ENCODE measurements at regions not wholly inside any gene's neighbourhood (a gene's known extent, or its start where the extent isn't known, plus 50 kb on each side); places are given as distances from the start of the nearest gene placed in this dataset.

- in situ Hi-C loops (cut with HindIII; ENCODE audit: low pct_unique_long_range_greater_than_20kb, low sequenced_read_pairs) = no loop called here
- no peak for DNase-seq (ENCODE audit: low read depth, low spot score)
Measured at GRCh38 chr6:16003197-16003491, 125.7 kb upstream of the MYLIP start.

- in situ Hi-C loops (cut with HindIII; ENCODE audit: low pct_unique_long_range_greater_than_20kb, low sequenced_read_pairs) = no loop called here
- no peak for DNase-seq (ENCODE audit: low read depth, low spot score)
Measured at GRCh38 chr6:16002332-16003196, 126.3 kb upstream of the MYLIP start.

- in situ Hi-C loops (cut with HindIII; ENCODE audit: low pct_unique_long_range_greater_than_20kb, low sequenced_read_pairs) = no loop called here
- no peak for DNase-seq (ENCODE audit: low read depth, low spot score)
Measured at GRCh38 chr6:16001158-16001557, 127.7 kb upstream of the MYLIP start.

GRCh38 chr6:15999201-15999600 lies 129.7 kb upstream of the MYLIP start:
- in situ Hi-C loops (cut with HindIII; ENCODE audit: low pct_unique_long_range_greater_than_20kb, low sequenced_read_pairs) = no loop called here
- DNase-seq (ENCODE audit: low read depth, low spot score) = no peak

GRCh38 chr6:15997586-15998388 lies 131.1 kb upstream of the MYLIP start:
- DNase-seq (ENCODE audit: low read depth, low spot score) = no peak
- in situ Hi-C loops (cut with HindIII; ENCODE audit: low pct_unique_long_range_greater_than_20kb, low sequenced_read_pairs) = no loop called here

GRCh38 chr6:15996030-15996429 lies 132.9 kb upstream of the MYLIP start:
- DNase-seq (ENCODE audit: low read depth, low spot score) = peak; percentile 48
- in situ Hi-C loops (cut with HindIII; ENCODE audit: low pct_unique_long_range_greater_than_20kb, low sequenced_read_pairs) = no loop called here

GRCh38 chr6:15995493-15995892 lies 133.4 kb upstream of the MYLIP start:
- no peak for DNase-seq (ENCODE audit: low read depth, low spot score)
- in situ Hi-C loops (cut with HindIII; ENCODE audit: low pct_unique_long_range_greater_than_20kb, low sequenced_read_pairs) = no loop called here

GRCh38 chr6:15994814-15995459 lies 133.9 kb upstream of the MYLIP start:
- in situ Hi-C loops (cut with HindIII; ENCODE audit: low pct_unique_long_range_greater_than_20kb, low sequenced_read_pairs) = no loop called here
- DNase-seq (ENCODE audit: low read depth, low spot score) = no peak

- in situ Hi-C loops (cut with HindIII; ENCODE audit: low pct_unique_long_range_greater_than_20kb, low sequenced_read_pairs) = no loop called here
- no peak for DNase-seq (ENCODE audit: low read depth, low spot score)
Measured at GRCh38 chr6:15993716-15994228, 135.1 kb upstream of the MYLIP start.

- no peak for DNase-seq (ENCODE audit: low read depth, low spot score)
- in situ Hi-C loops (cut with HindIII; ENCODE audit: low pct_unique_long_range_greater_than_20kb, low sequenced_read_pairs) = no loop called here
Measured at GRCh38 chr6:15990179-15990578, 138.7 kb upstream of the MYLIP start.

- in situ Hi-C loops (cut with HindIII; ENCODE audit: low pct_unique_long_range_greater_than_20kb, low sequenced_read_pairs) = no loop called here
- DNase-seq (ENCODE audit: low read depth, low spot score) = no peak
Measured at GRCh38 chr6:15989397-15989796, 139.5 kb upstream of the MYLIP start.

GRCh38 chr6:15987569-15987968 lies 141.3 kb upstream of the MYLIP start:
- DNase-seq (ENCODE audit: low read depth, low spot score) = peak; percentile 52
- in situ Hi-C loops (cut with HindIII; ENCODE audit: low pct_unique_long_range_greater_than_20kb, low sequenced_read_pairs) = no loop called here

GRCh38 chr6:15986027-15986629 lies 142.8 kb upstream of the MYLIP start:
- in situ Hi-C loops (cut with HindIII; ENCODE audit: low pct_unique_long_range_greater_than_20kb, low sequenced_read_pairs) = no loop called here

GRCh38 chr6:15985379-15985959 lies 143.4 kb upstream of the MYLIP start:
- in situ Hi-C loops (cut with HindIII; ENCODE audit: low pct_unique_long_range_greater_than_20kb, low sequenced_read_pairs) = no loop called here

More at GRCh38 chr6:15986027-15986629, 142.8 kb upstream of the MYLIP start:
- DNase-seq (ENCODE audit: low read depth, low spot score) = no peak

GRCh38 chr6:15981956-15982355 lies 146.9 kb upstream of the MYLIP start:
- DNase-seq (ENCODE audit: low read depth, low spot score) = no peak
- in situ Hi-C loops (cut with HindIII; ENCODE audit: low pct_unique_long_range_greater_than_20kb, low sequenced_read_pairs) = no loop called here

More at GRCh38 chr6:15985379-15985959, 143.4 kb upstream of the MYLIP start:
- no peak for DNase-seq (ENCODE audit: low read depth, low spot score)

- DNase-seq (ENCODE audit: low read depth, low spot score) = no peak
- in situ Hi-C loops (cut with HindIII; ENCODE audit: low pct_unique_long_range_greater_than_20kb, low sequenced_read_pairs) = no loop called here
Measured at GRCh38 chr6:15980801-15981200, 148.1 kb upstream of the MYLIP start.

GRCh38 chr6:15978426-15978825 lies 150.5 kb upstream of the MYLIP start:
- in situ Hi-C loops (cut with HindIII; ENCODE audit: low pct_unique_long_range_greater_than_20kb, low sequenced_read_pairs) = no loop called here
- DNase-seq (ENCODE audit: low read depth, low spot score) = no peak

GRCh38 chr6:15977050-15977449 lies 151.8 kb upstream of the MYLIP start:
- in situ Hi-C loops (cut with HindIII; ENCODE audit: low pct_unique_long_range_greater_than_20kb, low sequenced_read_pairs) = no loop called here
- DNase-seq (ENCODE audit: low read depth, low spot score) = no peak
